Mesothelial cell of epicardium (in vitro differentiated cells): ENCODE measurements at regions not wholly inside any gene's neighbourhood (a gene's known extent, or its start where the extent isn't known, plus 50 kb on each side); places are given as distances from the start of the nearest gene placed in this dataset.
"Not testable (repeated sequence)": the region's sequence is repeated elsewhere in the genome, so short reads cannot be mapped to it uniquely, and the experiment has no call there.

Source experiments
- DNase-seq, 2 experiments: peaks; one replicate each; pipeline ENCODE4 v3.0.0; 2021; ENCODE audit warnings: low spot score in 2 of 2; ENCODE audit not compliant: unreplicated experiment in 2 of 2
- H3K27ac Mint-ChIP-seq: 2 replicates; pipeline ENCODE4 v1.8.0; 2021; ENCODE audit warnings: mixed read lengths
- H3K27me3 Mint-ChIP-seq: 2 replicates; pipeline ENCODE4 v1.8.0; 2021; ENCODE audit warnings: low read depth, mixed read lengths
- H3K36me3 Mint-ChIP-seq: 2 replicates; pipeline ENCODE4 v1.8.0; 2021; ENCODE audit warnings: mixed read lengths
- H3K4me1 Mint-ChIP-seq: 2 replicates; pipeline ENCODE4 v1.8.0; 2021; ENCODE audit warnings: mixed read lengths
- H3K4me3 Mint-ChIP-seq: 2 replicates; pipeline ENCODE4 v1.8.0; 2021; ENCODE audit warnings: mild to moderate bottlenecking, moderate library complexity, mixed read lengths
- H3K9me3 Mint-ChIP-seq: 2 replicates; pipeline ENCODE4 v1.8.0; 2021; ENCODE audit warnings: mixed read lengths
- TF ChIP-seq, protein P1 (sequence below): fragments of 200-600 bp; sonication (generic); IDR thresholded peaks from one replicate; pipeline ENCODE4 v1.5.0; 2021; ENCODE audit warnings: antibody characterized with exemption; ENCODE audit not compliant: unreplicated experiment

DNA sequence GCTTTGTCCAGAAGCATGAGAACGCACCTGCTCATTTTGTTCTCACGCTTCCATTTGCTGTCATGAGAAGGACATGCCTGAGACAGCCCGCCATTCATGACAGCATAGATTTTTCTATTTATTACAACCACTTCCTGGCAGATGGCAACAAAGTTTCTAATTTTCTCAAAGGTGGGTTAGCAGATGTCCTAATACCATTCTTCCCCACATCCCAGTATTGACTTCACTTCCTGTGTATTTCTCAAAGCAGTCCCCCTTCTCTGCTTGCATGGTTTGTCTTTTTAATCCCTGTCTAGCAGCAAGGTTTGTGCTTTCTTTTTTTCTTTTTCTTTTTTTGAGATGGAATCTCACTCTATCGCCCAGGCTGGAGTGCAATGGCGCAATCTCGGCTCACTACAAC is 94.3 kb downstream of the ISX start:
- Mint-ChIP-seq H3K27ac (no peak overlapping the region), H3K36me3 (no peaks in the 10 kb centered on the region), H3K27me3 (peaks cover 42% of the 10 kb centered on the region), H3K4me3 (no peak overlapping the region), H3K4me1 (peaks cover 7% of the 10 kb centered on the region), H3K9me3 (peaks cover 7% of the 10 kb centered on the region)
- no peak for DNase-seq
- TF ChIP-seq, protein P1, sequence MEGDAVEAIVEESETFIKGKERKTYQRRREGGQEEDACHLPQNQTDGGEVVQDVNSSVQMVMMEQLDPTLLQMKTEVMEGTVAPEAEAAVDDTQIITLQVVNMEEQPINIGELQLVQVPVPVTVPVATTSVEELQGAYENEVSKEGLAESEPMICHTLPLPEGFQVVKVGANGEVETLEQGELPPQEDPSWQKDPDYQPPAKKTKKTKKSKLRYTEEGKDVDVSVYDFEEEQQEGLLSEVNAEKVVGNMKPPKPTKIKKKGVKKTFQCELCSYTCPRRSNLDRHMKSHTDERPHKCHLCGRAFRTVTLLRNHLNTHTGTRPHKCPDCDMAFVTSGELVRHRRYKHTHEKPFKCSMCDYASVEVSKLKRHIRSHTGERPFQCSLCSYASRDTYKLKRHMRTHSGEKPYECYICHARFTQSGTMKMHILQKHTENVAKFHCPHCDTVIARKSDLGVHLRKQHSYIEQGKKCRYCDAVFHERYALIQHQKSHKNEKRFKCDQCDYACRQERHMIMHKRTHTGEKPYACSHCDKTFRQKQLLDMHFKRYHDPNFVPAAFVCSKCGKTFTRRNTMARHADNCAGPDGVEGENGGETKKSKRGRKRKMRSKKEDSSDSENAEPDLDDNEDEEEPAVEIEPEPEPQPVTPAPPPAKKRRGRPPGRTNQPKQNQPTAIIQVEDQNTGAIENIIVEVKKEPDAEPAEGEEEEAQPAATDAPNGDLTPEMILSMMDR = no peak

DNA sequence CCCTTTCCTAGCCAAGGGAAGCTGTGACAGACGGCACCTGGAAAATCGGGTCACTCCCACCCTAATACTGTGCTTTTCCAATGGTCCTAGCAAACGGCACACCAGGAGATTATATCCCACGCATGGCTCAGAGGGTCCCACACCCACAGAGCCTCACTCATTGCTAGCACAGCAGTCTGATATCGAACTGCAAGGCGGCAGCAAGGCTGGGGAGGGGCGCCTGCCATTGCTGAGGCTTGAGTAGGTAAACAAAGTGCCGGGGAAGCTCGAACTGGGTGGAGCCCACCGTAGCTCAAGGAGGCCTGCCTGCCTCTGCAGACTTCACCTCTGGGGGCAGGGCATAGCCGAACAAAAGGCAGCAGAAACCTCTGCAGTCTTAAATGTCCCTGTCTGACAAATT is 91.4 kb upstream of the HMGXB4 start:
- DNase-seq, H3K4me3 Mint-ChIP-seq, H3K4me1 Mint-ChIP-seq, H3K9me3 Mint-ChIP-seq, H3K27ac Mint-ChIP-seq, H3K36me3 Mint-ChIP-seq: not testable (repeated sequence)
- H3K27me3 Mint-ChIP-seq = peaks cover 53% of the 10 kb centered on the region

DNA sequence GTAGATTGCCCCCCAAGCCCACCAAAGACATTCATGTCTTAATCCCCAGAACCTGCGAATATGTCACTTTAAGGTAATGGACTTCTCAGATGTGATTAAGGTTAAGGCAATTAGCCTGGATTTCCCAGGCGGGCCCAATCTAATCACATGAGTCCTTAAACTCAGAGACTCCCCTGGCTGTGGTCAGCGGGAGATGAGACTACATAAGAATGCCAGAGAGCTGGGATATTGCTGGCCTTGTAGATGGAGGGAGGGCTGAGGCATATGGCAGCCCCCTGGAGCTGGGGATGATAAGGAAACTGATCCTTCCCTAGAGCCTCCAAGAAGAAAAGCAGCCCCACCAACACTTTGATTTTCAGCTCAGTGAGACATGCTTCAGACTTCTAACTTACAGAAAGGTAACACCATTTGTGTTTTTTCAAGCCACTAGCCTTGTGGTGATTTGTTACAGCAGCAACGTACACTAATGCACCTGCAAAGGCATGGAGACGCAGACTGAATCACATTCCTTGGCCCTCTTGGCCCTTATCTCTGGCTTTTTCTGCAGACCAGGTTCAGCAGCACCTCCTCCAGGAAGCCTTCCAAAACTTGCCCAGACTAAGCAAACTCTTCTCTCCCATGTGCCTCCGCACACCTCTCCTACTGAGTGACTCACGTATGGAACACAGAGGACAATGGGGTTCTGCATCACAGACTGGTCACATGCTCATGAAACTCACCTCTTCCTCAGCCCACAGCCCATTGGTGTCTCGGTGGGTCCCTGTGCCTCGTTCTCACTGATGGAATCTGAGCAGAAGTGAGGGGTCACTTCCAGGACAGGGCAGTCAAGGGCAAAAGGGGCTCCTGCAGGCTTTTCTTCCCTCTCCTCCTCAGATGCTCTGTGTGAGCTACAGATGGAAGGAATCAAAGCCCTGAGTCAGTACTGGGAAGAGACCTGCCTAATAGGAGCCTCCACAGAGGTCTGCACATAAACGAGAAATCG is 86.3 kb upstream of the HMGXB4 start:
- DNase-seq = no peak
- Mint-ChIP-seq H3K27me3 (peaks cover 77% of the 10 kb centered on the region), H3K4me3 (no peak overlapping the region), H3K9me3 (peaks cover 4% of the 10 kb centered on the region), H3K27ac (no peak overlapping the region), H3K4me1 (no peaks in the 10 kb centered on the region), H3K36me3 (no peaks in the 10 kb centered on the region)
- TF ChIP-seq, protein P1 = no peak

DNA sequence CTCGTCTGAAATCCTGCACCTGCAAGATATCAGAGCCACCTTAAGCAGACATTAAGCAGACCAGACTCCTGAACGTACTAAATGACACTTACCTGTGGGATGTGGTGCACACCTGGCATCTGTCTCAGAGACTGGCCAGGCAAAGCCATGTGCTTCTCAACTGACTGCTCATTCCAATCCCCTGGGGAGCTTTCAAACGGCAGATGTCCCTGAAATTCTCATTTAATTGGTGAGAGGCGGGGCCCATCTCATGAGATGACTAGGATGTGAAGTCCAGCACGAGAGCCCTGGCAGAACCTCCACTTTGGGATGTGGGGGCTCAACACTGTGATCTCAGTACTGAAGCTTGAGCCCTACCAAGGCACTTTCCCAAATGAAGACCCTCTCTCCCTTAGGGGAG is 84.9 kb upstream of the HMGXB4 start:
- TF ChIP-seq, protein P1 = no peak
- Mint-ChIP-seq H3K4me1 (no peaks in the 10 kb centered on the region), H3K4me3 (no peak overlapping the region), H3K36me3 (no peaks in the 10 kb centered on the region), H3K27me3 (peaks cover 87% of the 10 kb centered on the region), H3K27ac (no peak overlapping the region), H3K9me3 (peaks cover 5% of the 10 kb centered on the region)
- DNase-seq = no peak

DNA sequence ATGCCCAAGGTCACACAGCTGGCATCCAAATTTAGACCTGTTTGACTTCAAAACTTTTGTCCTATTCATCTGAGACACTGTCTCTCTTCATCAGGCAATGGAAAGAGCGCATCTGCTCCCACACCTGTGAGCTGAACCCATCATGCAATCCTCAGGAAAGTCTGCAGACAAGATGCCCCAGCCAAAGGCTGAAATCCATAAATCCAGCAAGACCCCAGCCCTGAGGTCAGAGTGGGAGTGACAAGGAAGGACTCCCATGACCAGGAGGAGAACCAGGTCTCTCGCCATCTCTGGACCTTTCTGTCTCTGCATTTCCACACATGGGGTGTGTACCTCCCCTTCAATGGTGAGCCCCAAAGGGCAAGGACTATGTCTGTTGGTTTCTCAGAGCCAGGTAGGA is 83.6 kb upstream of the HMGXB4 start:
- Mint-ChIP-seq H3K9me3 (peaks cover 5% of the 10 kb centered on the region), H3K36me3 (no peaks in the 10 kb centered on the region), H3K4me3 (no peak overlapping the region), H3K4me1 (no peaks in the 10 kb centered on the region), H3K27ac (no peak overlapping the region), H3K27me3 (peaks cover 86% of the 10 kb centered on the region)
- no peak for DNase-seq
- TF ChIP-seq, protein P1 = no peak

DNA sequence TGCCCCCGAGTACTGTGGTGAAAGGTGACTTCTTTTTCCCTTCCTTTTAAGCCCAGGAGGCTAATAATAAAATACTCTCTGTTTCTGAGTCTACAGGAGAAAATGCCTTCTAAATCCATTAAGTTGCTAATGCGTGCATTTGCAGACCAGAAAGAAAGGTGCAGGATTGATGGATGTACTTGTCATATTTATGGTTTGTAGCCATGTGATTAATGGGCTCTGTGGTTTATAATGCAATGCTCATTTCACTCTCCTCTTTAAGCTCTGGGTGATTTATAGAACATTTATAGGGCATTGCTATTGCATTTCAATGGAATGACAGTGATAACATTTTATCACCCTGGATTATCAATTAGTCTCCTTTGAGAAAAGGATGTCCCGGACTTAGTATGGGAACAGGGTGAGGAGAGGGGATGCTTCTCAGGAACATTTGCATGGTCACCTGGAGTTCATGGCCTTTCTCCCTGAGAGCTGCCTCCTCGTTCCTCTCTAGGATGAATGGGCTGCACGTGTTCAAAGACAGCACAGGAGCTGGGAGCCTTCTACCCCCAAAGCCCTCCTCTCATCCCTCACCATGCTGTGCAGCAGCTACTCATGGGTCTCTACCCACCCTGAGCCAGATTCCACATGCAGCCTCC is 82.8 kb upstream of the HMGXB4 start:
- no peaks in the 10 kb centered on the region for H3K4me1 Mint-ChIP-seq
- peaks cover 87% of the 10 kb centered on the region for H3K27me3 Mint-ChIP-seq
- TF ChIP-seq, protein P1 = no peak
- no peak overlapping the region for H3K4me3 Mint-ChIP-seq
- H3K9me3 Mint-ChIP-seq = peaks cover 5% of the 10 kb centered on the region
- H3K27ac Mint-ChIP-seq = no peak overlapping the region
- no peaks in the 10 kb centered on the region for H3K36me3 Mint-ChIP-seq
- DNase-seq = no peak
